ENCODE measurements at regions not wholly inside any gene's neighbourhood (a gene's known extent, or its start where the extent isn't known, plus 50 kb on each side); places are given as distances from the start of the nearest gene placed in this dataset.
"Not testable (repeated sequence)": the region's sequence is repeated elsewhere in the genome, so short reads cannot be mapped to it uniquely, and the experiment has no call there.

GRCh38 chr10:108632144-108632543, 1291.2 kb downstream of the XPNPEP1 start:
- no peak overlapping the region for H3K4me3 Mint-ChIP-seq
- H3K9me3 Mint-ChIP-seq (ENCODE audit: low read depth): peaks cover 10% of the 10 kb centered on the region
- H3K36me3 Mint-ChIP-seq: no peaks in the 10 kb centered on the region
- H3K27ac Mint-ChIP-seq: no peak overlapping the region
- H3K4me1 Mint-ChIP-seq (ENCODE audit: low read depth): no peaks in the 10 kb centered on the region
- H3K27me3 Mint-ChIP-seq: no peaks in the 10 kb centered on the region

GRCh38 chr10:108631332-108631731, 1292.0 kb downstream of the XPNPEP1 start:
- Mint-ChIP-seq H3K9me3 (ENCODE audit: low read depth) (peaks cover 10% of the 10 kb centered on the region), H3K36me3 (no peaks in the 10 kb centered on the region), H3K4me1 (ENCODE audit: low read depth) (no peaks in the 10 kb centered on the region), H3K27me3 (no peaks in the 10 kb centered on the region), H3K27ac (no peak overlapping the region), H3K4me3 (no peak overlapping the region)

- no peak overlapping the region for H3K4me3 Mint-ChIP-seq
- H3K4me1 Mint-ChIP-seq (ENCODE audit: low read depth): no peaks in the 10 kb centered on the region
- no peak overlapping the region for H3K27ac Mint-ChIP-seq
- H3K27me3 Mint-ChIP-seq: no peaks in the 10 kb centered on the region
- peaks cover 10% of the 10 kb centered on the region for H3K9me3 Mint-ChIP-seq (ENCODE audit: low read depth)
- H3K36me3 Mint-ChIP-seq: no peaks in the 10 kb centered on the region
Measured at GRCh38 chr10:108629834-108630233, 1293.5 kb downstream of the XPNPEP1 start.

- Mint-ChIP-seq H3K36me3 (no peaks in the 10 kb centered on the region), H3K9me3 (ENCODE audit: low read depth) (peaks cover 4% of the 10 kb centered on the region), H3K4me1 (ENCODE audit: low read depth) (no peaks in the 10 kb centered on the region), H3K27me3 (no peaks in the 10 kb centered on the region), H3K4me3 (no peak overlapping the region), H3K27ac (no peak overlapping the region)
Measured at GRCh38 chr10:108624052-108624451, 1299.3 kb downstream of the XPNPEP1 start.

- no peaks in the 10 kb centered on the region for H3K27me3 Mint-ChIP-seq
- H3K27ac Mint-ChIP-seq: no peak overlapping the region
- no peaks in the 10 kb centered on the region for H3K36me3 Mint-ChIP-seq
- H3K9me3 Mint-ChIP-seq (ENCODE audit: low read depth): peaks cover 4% of the 10 kb centered on the region
- H3K4me1 Mint-ChIP-seq (ENCODE audit: low read depth): no peaks in the 10 kb centered on the region
- H3K4me3 Mint-ChIP-seq: no peak overlapping the region
Measured at GRCh38 chr10:108620821-108621534, 1302.3 kb downstream of the XPNPEP1 start.

GRCh38 chr10:108616559-108617285, 1306.6 kb downstream of the XPNPEP1 start:
- no peak overlapping the region for H3K27ac Mint-ChIP-seq
- H3K4me1 Mint-ChIP-seq (ENCODE audit: low read depth): no peaks in the 10 kb centered on the region

GRCh38 chr10:108615576-108616320, 1307.6 kb downstream of the XPNPEP1 start:
- no peaks in the 10 kb centered on the region for H3K4me1 Mint-ChIP-seq (ENCODE audit: low read depth)
- no peaks in the 10 kb centered on the region for H3K9me3 Mint-ChIP-seq (ENCODE audit: low read depth)
- H3K4me3 Mint-ChIP-seq: no peak overlapping the region
- no peaks in the 10 kb centered on the region for H3K36me3 Mint-ChIP-seq
- H3K27me3 Mint-ChIP-seq: no peaks in the 10 kb centered on the region
- H3K27ac Mint-ChIP-seq: no peak overlapping the region

More at GRCh38 chr10:108616559-108617285, 1306.6 kb downstream of the XPNPEP1 start:
- Mint-ChIP-seq H3K27me3 (no peaks in the 10 kb centered on the region), H3K9me3 (ENCODE audit: low read depth) (no peaks in the 10 kb centered on the region), H3K36me3 (no peaks in the 10 kb centered on the region), H3K4me3 (no peak overlapping the region)

- Mint-ChIP-seq H3K4me1 (ENCODE audit: low read depth) (no peaks in the 10 kb centered on the region), H3K4me3 (no peak overlapping the region), H3K9me3 (ENCODE audit: low read depth) (peaks cover 4% of the 10 kb centered on the region), H3K27me3 (no peaks in the 10 kb centered on the region), H3K27ac (no peak overlapping the region), H3K36me3 (no peaks in the 10 kb centered on the region)
Measured at GRCh38 chr10:108612485-108612884, 1310.8 kb downstream of the XPNPEP1 start.

- Mint-ChIP-seq H3K27ac (no peak overlapping the region), H3K4me3 (no peak overlapping the region), H3K27me3 (no peaks in the 10 kb centered on the region), H3K9me3 (ENCODE audit: low read depth) (peaks cover 9% of the 10 kb centered on the region), H3K36me3 (no peaks in the 10 kb centered on the region), H3K4me1 (ENCODE audit: low read depth) (no peaks in the 10 kb centered on the region)
Measured at GRCh38 chr10:108608860-108609259, 1314.5 kb downstream of the XPNPEP1 start.

GRCh38 chr10:108601851-108602250, 1321.5 kb downstream of the XPNPEP1 start:
- Mint-ChIP-seq H3K4me1 (ENCODE audit: low read depth) (no peaks in the 10 kb centered on the region), H3K36me3 (no peaks in the 10 kb centered on the region), H3K9me3 (ENCODE audit: low read depth) (peaks cover 3% of the 10 kb centered on the region), H3K27ac (no peak overlapping the region), H3K4me3 (no peak overlapping the region), H3K27me3 (no peaks in the 10 kb centered on the region)

- H3K4me1 Mint-ChIP-seq (ENCODE audit: low read depth); H3K27ac Mint-ChIP-seq; H3K9me3 Mint-ChIP-seq (ENCODE audit: low read depth); H3K4me3 Mint-ChIP-seq; H3K27me3 Mint-ChIP-seq; H3K36me3 Mint-ChIP-seq: not testable (repeated sequence)
Measured at GRCh38 chr10:108600511-108600910, 1322.8 kb downstream of the XPNPEP1 start.

GRCh38 chr10:108599317-108599716, 1324.0 kb downstream of the XPNPEP1 start:
- not testable (repeated sequence) for H3K36me3 Mint-ChIP-seq; H3K9me3 Mint-ChIP-seq (ENCODE audit: low read depth); H3K27ac Mint-ChIP-seq; H3K4me3 Mint-ChIP-seq; H3K4me1 Mint-ChIP-seq (ENCODE audit: low read depth); H3K27me3 Mint-ChIP-seq

GRCh38 chr10:108598831-108599230, 1324.5 kb downstream of the XPNPEP1 start:
- no peaks in the 10 kb centered on the region for H3K36me3 Mint-ChIP-seq
- peaks cover 3% of the 10 kb centered on the region for H3K9me3 Mint-ChIP-seq (ENCODE audit: low read depth)
- H3K4me1 Mint-ChIP-seq (ENCODE audit: low read depth): no peaks in the 10 kb centered on the region
- no peak overlapping the region for H3K4me3 Mint-ChIP-seq
- H3K27ac Mint-ChIP-seq: no peak overlapping the region
- H3K27me3 Mint-ChIP-seq: no peaks in the 10 kb centered on the region

GRCh38 chr10:108598320-108598695, 1325.0 kb downstream of the XPNPEP1 start:
- no peak overlapping the region for H3K27ac Mint-ChIP-seq
- H3K36me3 Mint-ChIP-seq: no peaks in the 10 kb centered on the region
- no peaks in the 10 kb centered on the region for H3K4me1 Mint-ChIP-seq (ENCODE audit: low read depth)
- no peaks in the 10 kb centered on the region for H3K27me3 Mint-ChIP-seq
- no peaks in the 10 kb centered on the region for H3K9me3 Mint-ChIP-seq (ENCODE audit: low read depth)
- H3K4me3 Mint-ChIP-seq: no peak overlapping the region

- H3K36me3 Mint-ChIP-seq: no peaks in the 10 kb centered on the region
- no peaks in the 10 kb centered on the region for H3K27me3 Mint-ChIP-seq
- no peaks in the 10 kb centered on the region for H3K9me3 Mint-ChIP-seq (ENCODE audit: low read depth)
- H3K4me1 Mint-ChIP-seq (ENCODE audit: low read depth): no peaks in the 10 kb centered on the region
- no peak overlapping the region for H3K27ac Mint-ChIP-seq
- H3K4me3 Mint-ChIP-seq: no peak overlapping the region
Measured at GRCh38 chr10:108597657-108598319, 1325.5 kb downstream of the XPNPEP1 start.
